SK-N-MC (cell line): ENCODE measurements at regions not wholly inside any gene's neighbourhood (a gene's known extent, or its start where the extent isn't known, plus 50 kb on each side); places are given as distances from the start of the nearest gene placed in this dataset.

Source experiments
- EZH2 ChIP-seq: fragments of 200-600 bp; sonication (generic); IDR thresholded peaks from one replicate; pipeline ENCODE4 v1.6.1; 2017; ENCODE audit warnings: antibody characterized with exemption
- FOXP2 ChIP-seq: optimal IDR thresholded peaks from 2 replicates; pipeline ENCODE3; 2011; ENCODE audit warnings: mild to moderate bottlenecking, moderate library complexity; ENCODE audit not compliant: insufficient read depth; ENCODE audit errors: extremely low read length, control extremely low read depth
- POLR2AphosphoS5 ChIP-seq: IDR thresholded peaks from 2 replicates; pipeline ENCODE4 v1.6.1; 2012; ENCODE audit warnings: mild to moderate bottlenecking, low read depth, low read length, borderline replicate concordance

GRCh38 chr2:226649871-226650660 is 149.6 kb downstream of the IRS1 start:
- TF ChIP-seq EZH2 (no peak), POLR2AphosphoS5 (no peak), FOXP2 (peak; percentile 86)
